ENCODE measurements at regions not wholly inside any gene's neighbourhood (a gene's known extent, or its start where the extent isn't known, plus 50 kb on each side); places are given as distances from the start of the nearest gene placed in this dataset.

- H3K27ac Mint-ChIP-seq: no peak overlapping the region
- TF ChIP-seq CTCF (IDR thresholded peaks at IDR 0.05; ENCODE audit: unreplicated experiment): no peak
- H3K9me3 Mint-ChIP-seq (ENCODE audit: low read depth): peaks cover under 1% of the 10 kb centered on the region
- H3K36me3 Mint-ChIP-seq (ENCODE audit: insufficient read depth): no peaks in the 10 kb centered on the region
- H3K4me3 Mint-ChIP-seq (ENCODE audit: low read depth): no peak overlapping the region
- no peak for DNase-seq (ENCODE audit: low spot score, unreplicated experiment)
- H3K4me1 Mint-ChIP-seq (ENCODE audit: low read depth): no peaks in the 10 kb centered on the region
- no peaks in the 10 kb centered on the region for H3K27me3 Mint-ChIP-seq
Observed at GRCh38 chr5:124261848-124262247, 484.6 kb downstream of the ZNF608 start.

- no peaks in the 10 kb centered on the region for H3K36me3 Mint-ChIP-seq (ENCODE audit: insufficient read depth)
- H3K9me3 Mint-ChIP-seq (ENCODE audit: low read depth): peaks cover 7% of the 10 kb centered on the region
- H3K27ac Mint-ChIP-seq: no peak overlapping the region
- H3K4me3 Mint-ChIP-seq (ENCODE audit: low read depth): no peak overlapping the region
- DNase-seq (ENCODE audit: low spot score, unreplicated experiment): no peak
- H3K4me1 Mint-ChIP-seq (ENCODE audit: low read depth): no peaks in the 10 kb centered on the region
- no peak for TF ChIP-seq CTCF (IDR thresholded peaks at IDR 0.05; ENCODE audit: unreplicated experiment)
- no peaks in the 10 kb centered on the region for H3K27me3 Mint-ChIP-seq
Observed at GRCh38 chr5:124260921-124261515, 485.4 kb downstream of the ZNF608 start.

GRCh38 chr5:124259017-124259416 is 487.4 kb downstream of the ZNF608 start:
- Mint-ChIP-seq H3K27ac (no peak overlapping the region), H3K4me1 (ENCODE audit: low read depth) (no peaks in the 10 kb centered on the region), H3K27me3 (no peaks in the 10 kb centered on the region), H3K36me3 (ENCODE audit: insufficient read depth) (no peaks in the 10 kb centered on the region), H3K9me3 (ENCODE audit: low read depth) (peaks cover 19% of the 10 kb centered on the region), H3K4me3 (ENCODE audit: low read depth) (no peak overlapping the region)
- no peak for TF ChIP-seq CTCF (IDR thresholded peaks at IDR 0.05; ENCODE audit: unreplicated experiment)
- no peak for DNase-seq (ENCODE audit: low spot score, unreplicated experiment)

GRCh38 chr5:124257048-124257447 is 489.4 kb downstream of the ZNF608 start:
- H3K36me3 Mint-ChIP-seq (ENCODE audit: insufficient read depth): no peaks in the 10 kb centered on the region
- peaks cover 3% of the 10 kb centered on the region for H3K4me1 Mint-ChIP-seq (ENCODE audit: low read depth)
- TF ChIP-seq CTCF (IDR thresholded peaks at IDR 0.05; ENCODE audit: unreplicated experiment): no peak
- H3K27me3 Mint-ChIP-seq: no peaks in the 10 kb centered on the region
- no peak overlapping the region for H3K27ac Mint-ChIP-seq
- peaks cover 19% of the 10 kb centered on the region for H3K9me3 Mint-ChIP-seq (ENCODE audit: low read depth)
- DNase-seq (ENCODE audit: low spot score, unreplicated experiment): no peak
- H3K4me3 Mint-ChIP-seq (ENCODE audit: low read depth): no peak overlapping the region

- H3K27ac Mint-ChIP-seq: no peak overlapping the region
- DNase-seq (ENCODE audit: low spot score, unreplicated experiment): no peak
- no peak overlapping the region for H3K4me3 Mint-ChIP-seq (ENCODE audit: low read depth)
- no peaks in the 10 kb centered on the region for H3K36me3 Mint-ChIP-seq (ENCODE audit: insufficient read depth)
- H3K9me3 Mint-ChIP-seq (ENCODE audit: low read depth): peaks cover 30% of the 10 kb centered on the region
- no peak for TF ChIP-seq CTCF (IDR thresholded peaks at IDR 0.05; ENCODE audit: unreplicated experiment)
- no peaks in the 10 kb centered on the region for H3K27me3 Mint-ChIP-seq
- H3K4me1 Mint-ChIP-seq (ENCODE audit: low read depth): peaks cover 6% of the 10 kb centered on the region
Observed at GRCh38 chr5:124253203-124253810, 493.1 kb downstream of the ZNF608 start.
